ENCODE measurements at regions not wholly inside any gene's neighbourhood (a gene's known extent, or its start where the extent isn't known, plus 50 kb on each side); places are given as distances from the start of the nearest gene placed in this dataset.

DNA sequence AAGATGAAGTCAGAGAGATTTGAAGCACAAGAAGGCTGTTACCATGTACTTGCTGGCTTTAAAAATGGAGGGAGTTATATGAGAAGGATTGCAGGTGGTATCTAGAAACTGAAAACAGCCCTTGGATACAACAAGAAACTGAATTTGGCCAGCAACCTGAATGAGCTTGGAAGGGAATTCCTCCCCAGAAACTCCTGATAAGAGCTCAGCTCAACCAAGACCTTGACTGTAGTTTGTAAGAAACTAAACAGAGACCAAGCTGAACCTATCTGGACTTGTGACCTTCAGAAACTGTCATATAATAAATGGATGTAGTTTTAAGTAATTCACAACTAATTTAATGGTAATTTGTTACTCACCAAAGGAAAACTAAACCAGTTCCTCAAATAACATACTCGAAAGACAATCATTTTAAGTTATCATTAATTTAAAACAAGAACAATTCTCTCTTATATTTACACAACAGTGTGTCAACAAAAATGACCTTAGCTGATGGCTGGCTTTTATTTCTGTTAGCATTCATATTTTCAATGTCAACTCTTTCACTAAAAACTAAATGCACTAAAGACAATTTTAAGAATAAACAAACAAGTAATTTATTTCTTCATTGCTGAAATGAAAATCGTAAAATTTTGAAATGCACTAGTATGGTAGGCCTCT, 1218.4 kb upstream of the TMPRSS15 start:
- in situ Hi-C loops (cut with HindIII; ENCODE audit: low sequenced_read_pairs): no loop called here
- no peak for DNase-seq (ENCODE audit: low spot score)

- no peak for DNase-seq (ENCODE audit: low spot score)
- in situ Hi-C loops (cut with HindIII; ENCODE audit: low sequenced_read_pairs): no loop called here
Observed at GRCh38 chr21:19640964-19641363, 1237.4 kb upstream of the TMPRSS15 start.

DNA sequence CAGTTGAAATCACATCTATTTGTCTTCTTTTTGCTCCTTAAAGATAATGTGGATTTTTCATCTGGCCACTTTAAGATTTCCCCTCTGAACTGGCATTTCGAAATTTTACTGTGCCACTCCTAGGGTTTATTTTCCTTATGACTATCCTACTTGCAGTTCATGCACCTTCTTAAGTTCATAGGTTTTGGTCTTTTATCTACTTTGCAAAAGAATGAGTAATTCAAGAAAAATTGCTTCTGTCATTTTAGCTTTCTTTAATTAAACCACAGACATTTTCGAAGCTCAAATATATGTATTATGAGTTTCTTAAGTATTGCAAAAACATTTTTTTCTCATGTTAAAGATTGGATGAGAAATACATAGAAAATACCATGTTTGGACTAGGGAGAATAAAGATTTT, 1244.8 kb upstream of the TMPRSS15 start:
- DNase-seq (ENCODE audit: low spot score): no peak
- in situ Hi-C loops (cut with HindIII; ENCODE audit: low sequenced_read_pairs): no loop called here

- in situ Hi-C loops (cut with HindIII; ENCODE audit: low sequenced_read_pairs): no loop called here
- no peak for DNase-seq (ENCODE audit: low spot score)
Observed at GRCh38 chr21:19683492-19683891, 1279.9 kb upstream of the TMPRSS15 start.

DNA sequence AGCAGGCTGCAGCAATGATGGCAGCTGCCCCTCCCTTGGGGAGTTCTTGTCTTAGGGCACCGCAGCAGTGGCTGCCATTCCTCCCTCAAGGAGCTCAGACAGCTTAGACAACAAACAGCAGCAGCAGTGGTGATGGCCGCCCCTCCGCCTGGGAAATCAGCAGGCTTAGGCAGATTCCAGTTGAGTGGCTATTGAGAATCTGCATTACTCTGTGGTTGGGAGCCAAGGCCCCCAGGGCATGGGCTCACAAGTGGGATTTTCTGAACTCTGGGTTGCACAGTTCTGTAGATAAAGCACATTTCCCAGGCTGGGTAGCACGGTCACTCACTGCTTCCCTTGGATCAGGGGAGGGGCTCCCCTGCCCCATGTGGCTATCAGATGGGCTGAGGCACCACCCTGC, 1280.7 kb upstream of the TMPRSS15 start:
- no peak for DNase-seq (ENCODE audit: low spot score)
- in situ Hi-C loops (cut with HindIII; ENCODE audit: low sequenced_read_pairs): no loop called here

DNA sequence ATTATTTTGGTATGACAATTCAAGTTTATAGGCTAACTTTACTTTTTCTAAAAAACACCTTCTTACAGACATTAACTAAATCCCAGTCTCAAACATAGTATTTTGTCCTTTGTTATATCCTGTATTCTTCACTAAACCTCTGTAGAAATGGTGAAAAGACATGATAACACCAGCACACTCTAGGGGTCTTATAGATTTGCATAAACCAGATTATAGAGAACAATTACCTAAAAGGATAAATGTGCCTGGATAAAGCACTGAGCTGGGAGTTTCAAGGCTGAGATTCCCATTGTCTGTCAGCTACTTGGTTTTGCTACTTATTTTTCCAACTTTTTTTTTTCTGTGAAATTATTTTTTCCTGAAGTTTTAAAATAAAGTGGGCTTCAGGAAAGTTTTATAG, 1288.6 kb upstream of the TMPRSS15 start:
- in situ Hi-C loops (cut with HindIII; ENCODE audit: low sequenced_read_pairs): no loop called here
- no peak for DNase-seq (ENCODE audit: low spot score)

DNA sequence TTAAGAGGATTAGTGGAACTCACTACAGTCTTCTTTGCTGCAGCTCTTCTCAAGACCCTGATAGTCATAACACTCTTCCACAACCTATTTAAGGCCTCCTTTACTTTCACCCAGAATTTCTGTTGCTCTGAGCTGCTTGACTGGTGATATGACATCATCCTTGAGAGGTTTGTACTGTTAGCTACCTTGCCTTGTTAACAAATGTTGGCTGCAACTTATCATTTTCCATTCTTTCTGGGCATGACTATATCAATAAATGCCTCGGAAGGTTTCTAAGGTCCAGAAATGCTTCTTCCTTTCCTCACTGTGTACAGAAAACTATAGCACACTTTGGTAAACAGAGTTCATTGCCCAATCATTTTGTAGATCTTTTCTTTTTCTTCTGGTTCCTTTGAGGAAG, 1292.2 kb upstream of the TMPRSS15 start:
- no peak for DNase-seq (ENCODE audit: low spot score)
- in situ Hi-C loops (cut with HindIII; ENCODE audit: low sequenced_read_pairs): no loop called here

- no peak for DNase-seq (ENCODE audit: low spot score)
- in situ Hi-C loops (cut with HindIII; ENCODE audit: low sequenced_read_pairs): no loop called here
Observed at GRCh38 chr21:19700476-19700875, 1296.9 kb upstream of the TMPRSS15 start.

GRCh38 chr21:19702726-19703125, 1295.5 kb upstream of the NCAM2 start:
- in situ Hi-C loops (cut with HindIII; ENCODE audit: low sequenced_read_pairs): no loop called here
- DNase-seq (ENCODE audit: low spot score): no peak

DNA sequence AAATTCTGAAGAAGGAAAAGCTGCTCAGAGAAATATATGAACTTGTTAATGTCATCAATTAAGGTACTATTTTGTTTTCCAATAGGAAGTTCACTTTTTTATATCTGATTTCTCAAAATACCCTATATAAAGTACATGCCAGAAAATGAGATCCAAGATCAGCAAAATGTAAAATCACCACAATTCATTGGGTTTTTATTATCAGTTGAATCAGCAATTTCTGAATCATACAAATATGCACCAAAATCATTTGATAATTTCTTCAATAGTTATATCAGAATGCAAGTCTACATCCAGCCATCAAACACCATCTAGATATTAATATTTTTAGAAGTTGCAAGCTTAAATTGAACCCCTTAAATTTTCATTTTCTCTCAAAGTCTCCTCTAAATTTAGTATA, 1293.4 kb upstream of the NCAM2 start:
- no peak for DNase-seq (ENCODE audit: low spot score)
- in situ Hi-C loops (cut with HindIII; ENCODE audit: low sequenced_read_pairs): no loop called here

DNA sequence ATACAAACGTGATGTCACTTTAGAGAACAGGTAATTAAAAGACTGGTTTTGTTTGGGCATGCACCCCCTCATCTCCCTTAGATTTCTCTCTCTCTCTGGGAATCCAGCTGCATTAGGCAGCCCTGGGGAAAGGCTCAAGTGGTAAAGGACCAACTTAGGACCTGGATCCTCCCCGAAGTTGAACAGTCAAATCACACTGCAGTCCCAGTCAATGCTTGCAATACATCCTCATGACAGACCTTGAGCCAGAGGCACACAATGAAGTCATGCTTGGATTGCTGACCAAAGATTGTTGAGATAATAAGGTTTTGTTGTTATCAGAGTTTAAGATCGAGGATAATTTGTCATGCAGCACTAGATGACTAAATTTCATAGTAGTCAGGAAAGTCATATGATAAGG, 1285.8 kb upstream of the NCAM2 start:
- no peak for DNase-seq (ENCODE audit: low spot score)
- in situ Hi-C loops (cut with HindIII; ENCODE audit: low sequenced_read_pairs): no loop called here

DNA sequence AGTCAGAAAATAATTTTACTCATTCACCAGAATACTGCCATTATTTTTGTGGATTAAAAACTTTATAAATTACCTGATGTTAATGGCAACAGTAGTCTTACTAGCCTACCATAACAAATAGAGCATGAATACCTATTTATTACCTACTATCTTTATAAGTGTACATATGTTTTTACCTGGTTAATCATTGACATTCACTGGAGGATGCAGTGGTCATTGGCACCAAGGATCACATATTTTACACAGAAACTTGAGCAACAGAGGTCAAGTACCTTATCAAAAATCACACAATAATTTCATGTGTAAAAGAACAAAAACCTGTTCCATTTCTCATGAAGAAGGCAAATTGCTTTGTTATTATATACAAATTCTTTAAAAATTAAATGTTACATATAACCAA, 1284.9 kb upstream of the NCAM2 start:
- no peak for DNase-seq (ENCODE audit: low spot score)
- in situ Hi-C loops (cut with HindIII; ENCODE audit: low sequenced_read_pairs): no loop called here

DNA sequence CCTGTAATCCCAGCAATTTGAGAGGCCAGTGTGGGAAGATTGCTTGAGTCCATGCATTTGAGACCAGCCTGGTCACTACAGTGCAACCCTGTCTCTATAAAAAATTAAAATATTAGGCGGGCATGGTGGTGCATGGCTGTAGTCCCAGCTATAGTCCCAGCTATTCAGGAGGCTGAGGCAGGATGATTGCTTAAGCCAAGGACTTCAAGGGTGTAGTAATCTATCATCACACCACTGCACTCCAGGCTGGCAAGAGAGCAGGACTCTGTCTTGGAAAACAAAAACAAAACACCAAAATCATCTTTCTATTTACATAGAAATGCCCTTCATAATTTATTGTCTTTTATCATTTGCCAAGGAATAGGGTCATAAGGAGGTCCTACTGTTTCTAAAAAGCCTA, 1274.1 kb upstream of the NCAM2 start:
- no peak for DNase-seq (ENCODE audit: low spot score)
- in situ Hi-C loops (cut with HindIII; ENCODE audit: low sequenced_read_pairs): no loop called here

DNA sequence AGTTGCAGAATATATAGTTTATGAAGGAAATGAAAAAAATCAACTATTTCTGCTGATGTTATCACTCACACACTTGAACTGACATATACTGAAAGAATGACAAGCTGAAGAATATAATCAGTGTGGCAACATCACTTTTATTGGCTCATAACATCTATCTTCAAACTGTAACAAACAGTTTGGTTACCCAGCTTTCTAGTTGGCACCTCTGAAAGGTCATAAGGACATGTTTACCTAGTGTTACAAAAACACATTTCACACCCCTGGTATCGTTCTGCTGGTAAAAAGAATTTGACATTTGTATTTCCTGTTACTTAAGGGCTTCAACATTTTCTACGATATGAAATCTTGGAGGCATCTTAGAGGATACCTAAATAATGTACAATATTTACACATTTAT, 1267.0 kb upstream of the NCAM2 start:
- no peak for DNase-seq (ENCODE audit: low spot score)
- in situ Hi-C loops (cut with HindIII; ENCODE audit: low sequenced_read_pairs): no loop called here

DNA sequence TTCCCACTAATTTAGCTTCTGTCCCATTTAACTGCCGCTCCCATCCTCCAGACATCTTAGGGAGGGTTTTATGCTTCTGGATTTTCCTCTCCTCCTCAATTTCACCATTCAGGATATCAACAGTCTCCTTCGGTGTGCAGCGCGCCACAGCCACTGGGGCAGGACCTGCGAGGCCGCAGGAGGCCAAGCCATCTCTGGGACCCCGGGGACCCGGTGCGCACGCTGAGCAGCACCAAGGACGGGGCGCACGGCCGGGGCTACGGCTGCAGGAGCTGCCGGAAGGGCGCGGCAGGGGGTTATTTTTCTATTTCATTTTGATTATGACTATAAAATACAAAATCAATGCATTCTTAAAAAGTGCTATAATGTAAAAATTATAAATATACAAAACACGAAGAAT, 1238.4 kb upstream of the NCAM2 start:
- no peak for DNase-seq (ENCODE audit: low spot score)
- in situ Hi-C loops (cut with HindIII; ENCODE audit: low sequenced_read_pairs): no loop called here

DNA sequence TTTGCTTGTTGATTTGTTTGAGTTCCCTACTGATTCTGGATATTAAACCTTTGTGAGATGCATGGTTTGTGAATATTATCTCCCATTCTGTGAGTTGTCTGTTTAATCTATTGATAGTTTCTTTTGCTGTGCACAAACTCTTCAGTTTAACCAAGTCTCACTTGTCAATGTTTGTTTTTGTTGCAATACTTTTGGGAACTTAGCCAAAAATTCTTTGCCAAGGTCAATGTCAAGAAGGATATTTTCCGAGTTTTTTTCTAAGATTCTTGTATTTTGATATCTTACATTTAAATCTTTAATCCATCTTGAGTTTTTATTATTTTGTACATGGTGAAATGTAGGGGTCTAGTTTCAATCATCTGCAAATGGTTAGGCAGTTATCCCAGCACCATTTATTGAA, 1230.7 kb upstream of the NCAM2 start:
- in situ Hi-C loops (cut with HindIII; ENCODE audit: low sequenced_read_pairs): no loop called here

GRCh38 chr21:19771881-19772280, 1226.3 kb upstream of the NCAM2 start:
- DNase-seq (ENCODE audit: low spot score): no peak
- in situ Hi-C loops (cut with HindIII; ENCODE audit: low sequenced_read_pairs): no loop called here

More for the DNA sequence above, 1230.7 kb upstream of the NCAM2 start:
- no peak for DNase-seq (ENCODE audit: low spot score)

GRCh38 chr21:19776076-19776475, 1222.1 kb upstream of the NCAM2 start:
- no peak for DNase-seq (ENCODE audit: low spot score)
- in situ Hi-C loops (cut with HindIII; ENCODE audit: low sequenced_read_pairs): no loop called here

DNA sequence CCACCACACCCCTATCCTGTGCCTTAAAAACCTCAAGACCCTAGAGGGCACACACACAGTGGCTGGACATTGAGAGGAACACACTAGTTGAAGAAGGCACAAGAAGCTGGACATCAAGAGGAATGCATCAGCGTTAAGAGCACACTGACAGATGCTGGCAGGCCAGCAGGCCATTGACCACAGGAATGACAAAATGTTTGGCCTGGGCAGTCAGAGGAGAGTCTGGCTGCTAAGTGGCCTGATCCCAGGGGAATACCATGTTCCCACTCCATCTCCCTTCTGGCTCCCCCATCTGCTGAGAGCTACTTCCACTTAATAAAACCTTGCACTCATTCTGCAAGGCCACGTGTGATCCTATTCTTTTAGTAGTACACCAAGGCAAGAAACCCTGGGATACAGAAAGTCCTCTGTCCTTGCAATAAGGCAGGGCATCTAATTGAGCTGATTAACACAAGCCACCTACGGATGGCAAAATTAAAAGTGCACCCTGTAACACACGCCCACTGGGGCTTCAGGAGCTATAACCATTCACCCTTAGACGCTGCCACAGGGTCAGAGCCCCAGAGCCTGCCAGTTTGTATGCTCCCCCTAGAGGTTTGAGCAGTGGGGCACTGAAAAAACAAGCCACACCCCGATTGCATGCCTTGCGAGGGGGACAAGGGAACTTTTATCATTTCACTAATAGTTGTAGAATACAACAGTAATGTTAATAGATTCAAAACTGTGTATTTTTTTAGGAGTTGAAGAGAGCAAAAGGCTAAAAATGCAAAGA, 1216.1 kb upstream of the NCAM2 start:
- DNase-seq (ENCODE audit: low spot score): no peak
- in situ Hi-C loops (cut with HindIII; ENCODE audit: low sequenced_read_pairs): no loop called here

- DNase-seq (ENCODE audit: low spot score): no peak
- in situ Hi-C loops (cut with HindIII; ENCODE audit: low sequenced_read_pairs): no loop called here
Observed at GRCh38 chr21:19785941-19786340, 1212.3 kb upstream of the NCAM2 start.

GRCh38 chr21:19792004-19792403, 1206.2 kb upstream of the NCAM2 start:
- DNase-seq (ENCODE audit: low spot score): no peak
- in situ Hi-C loops (cut with HindIII; ENCODE audit: low sequenced_read_pairs): no loop called here

Measured in G401 (cell line).